RWPE2 (cell line): ENCODE measurements at regions not wholly inside any gene's neighbourhood (a gene's known extent, or its start where the extent isn't known, plus 50 kb on each side); places are given as distances from the start of the nearest gene placed in this dataset.

Experiments
- ATAC-seq: fragments of 200-7000 bp; cut with Tn5 transposase; 3 replicates; pipeline ENCODE4 v1.9.1; 2021; ENCODE audit warnings: low read depth
- DNase-seq: peaks from one replicate; pipeline ENCODE4 v3.0.0-alpha.2; 2020; ENCODE audit warnings: low spot score
- H3K27ac ChIP-seq: fragments of 450-650 bp; 2 replicates; pipeline ENCODE4 v1.5.1; 2017; ENCODE audit warnings: mild to moderate bottlenecking; ENCODE audit not compliant: poor library complexity, severe bottlenecking
- H3K27me3 ChIP-seq: fragments of 250-450 bp; sonication (Bioruptor Pico); 2 replicates; pipeline ENCODE4 v1.5.1; 2021; ENCODE audit warnings: mild to moderate bottlenecking, moderate library complexity; ENCODE audit not compliant: insufficient read depth, poor library complexity, severe bottlenecking
- H3K36me3 ChIP-seq: fragments of 250-450 bp; sonication (Bioruptor Pico); 2 replicates; pipeline ENCODE4 v1.5.1; 2020; ENCODE audit warnings: low read depth, mild to moderate bottlenecking, moderate library complexity
- H3K4me1 ChIP-seq: fragments of 250-450 bp; sonication (Bioruptor Pico); 2 replicates; pipeline ENCODE4 v1.5.1; 2021; ENCODE audit warnings: mild to moderate bottlenecking, moderate library complexity; ENCODE audit not compliant: insufficient read depth, poor library complexity, severe bottlenecking
- H3K4me3 ChIP-seq: fragments of 250-450 bp; sonication (Bioruptor Pico); 2 replicates; pipeline ENCODE4 v1.5.1; 2021; ENCODE audit warnings: mild to moderate bottlenecking, moderate library complexity; ENCODE audit not compliant: severe bottlenecking
- H3K9me3 ChIP-seq: fragments of 250-450 bp; sonication (Bioruptor Pico); 2 replicates; pipeline ENCODE4 v1.5.1; 2021; ENCODE audit warnings: mild to moderate bottlenecking, moderate library complexity; ENCODE audit not compliant: severe bottlenecking
- TF ChIP-seq, protein P1 (sequence below): fragments of 450-650 bp; IDR thresholded peaks from one replicate; pipeline ENCODE4 v1.5.1; 2017; ENCODE audit warnings: mild to moderate bottlenecking, moderate library complexity; ENCODE audit not compliant: poor library complexity, severe bottlenecking

DNA sequence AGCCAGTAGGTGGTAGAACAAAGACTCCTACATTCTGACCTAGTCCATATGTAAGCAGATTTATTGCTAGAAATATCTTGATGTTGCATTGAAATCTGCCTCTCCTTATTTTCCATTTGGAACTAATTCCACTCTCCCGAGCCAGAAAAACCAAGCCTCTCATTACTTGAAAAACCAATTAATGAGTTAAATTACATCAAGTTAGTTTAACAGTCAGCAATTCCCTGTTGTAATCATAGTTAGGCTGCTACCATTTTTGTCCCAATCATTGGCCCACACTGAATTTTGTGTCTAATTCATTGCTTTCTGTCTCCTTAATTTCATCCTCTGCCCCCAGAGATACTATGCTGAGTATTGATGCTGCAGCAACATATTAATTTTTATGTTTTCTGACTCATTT is 168.3 kb upstream of the TNP1 start:
- ATAC-seq = no peak
- no peaks in the 10 kb centered on the region for H3K36me3 ChIP-seq
- no peak overlapping the region for H3K27ac ChIP-seq
- H3K9me3 ChIP-seq = no peaks in the 10 kb centered on the region
- no peak for DNase-seq
- H3K27me3 ChIP-seq = no peaks in the 10 kb centered on the region
- TF ChIP-seq, protein P1, sequence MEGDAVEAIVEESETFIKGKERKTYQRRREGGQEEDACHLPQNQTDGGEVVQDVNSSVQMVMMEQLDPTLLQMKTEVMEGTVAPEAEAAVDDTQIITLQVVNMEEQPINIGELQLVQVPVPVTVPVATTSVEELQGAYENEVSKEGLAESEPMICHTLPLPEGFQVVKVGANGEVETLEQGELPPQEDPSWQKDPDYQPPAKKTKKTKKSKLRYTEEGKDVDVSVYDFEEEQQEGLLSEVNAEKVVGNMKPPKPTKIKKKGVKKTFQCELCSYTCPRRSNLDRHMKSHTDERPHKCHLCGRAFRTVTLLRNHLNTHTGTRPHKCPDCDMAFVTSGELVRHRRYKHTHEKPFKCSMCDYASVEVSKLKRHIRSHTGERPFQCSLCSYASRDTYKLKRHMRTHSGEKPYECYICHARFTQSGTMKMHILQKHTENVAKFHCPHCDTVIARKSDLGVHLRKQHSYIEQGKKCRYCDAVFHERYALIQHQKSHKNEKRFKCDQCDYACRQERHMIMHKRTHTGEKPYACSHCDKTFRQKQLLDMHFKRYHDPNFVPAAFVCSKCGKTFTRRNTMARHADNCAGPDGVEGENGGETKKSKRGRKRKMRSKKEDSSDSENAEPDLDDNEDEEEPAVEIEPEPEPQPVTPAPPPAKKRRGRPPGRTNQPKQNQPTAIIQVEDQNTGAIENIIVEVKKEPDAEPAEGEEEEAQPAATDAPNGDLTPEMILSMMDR = no peak
- H3K4me3 ChIP-seq = no peak overlapping the region
- no peaks in the 10 kb centered on the region for H3K4me1 ChIP-seq

DNA sequence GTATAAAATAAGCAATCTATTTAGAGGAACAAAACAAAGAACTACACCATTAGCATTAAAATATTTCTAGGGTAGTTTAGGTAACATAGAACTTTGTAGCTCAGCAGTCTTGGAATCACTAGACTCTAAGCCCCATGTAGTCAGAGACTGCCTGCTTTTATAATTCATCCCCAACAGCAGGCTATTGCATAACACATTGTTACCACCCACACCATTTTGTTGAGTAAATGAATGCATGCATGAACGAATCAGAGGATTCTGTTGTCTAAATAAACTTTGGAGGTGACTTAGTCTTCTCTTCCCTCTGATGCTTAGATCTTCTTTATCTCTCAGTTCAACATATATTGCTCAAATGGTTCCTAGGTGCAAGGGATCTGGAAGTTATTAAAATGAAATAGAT is 167.6 kb upstream of the TNP1 start:
- no peak for ATAC-seq
- Histone ChIP-seq H3K9me3 (no peaks in the 10 kb centered on the region), H3K4me3 (no peak overlapping the region), H3K27ac (no peak overlapping the region), H3K27me3 (no peaks in the 10 kb centered on the region), H3K36me3 (no peaks in the 10 kb centered on the region), H3K4me1 (no peaks in the 10 kb centered on the region)
- TF ChIP-seq, protein P1 = no peak
- DNase-seq = no peak

DNA sequence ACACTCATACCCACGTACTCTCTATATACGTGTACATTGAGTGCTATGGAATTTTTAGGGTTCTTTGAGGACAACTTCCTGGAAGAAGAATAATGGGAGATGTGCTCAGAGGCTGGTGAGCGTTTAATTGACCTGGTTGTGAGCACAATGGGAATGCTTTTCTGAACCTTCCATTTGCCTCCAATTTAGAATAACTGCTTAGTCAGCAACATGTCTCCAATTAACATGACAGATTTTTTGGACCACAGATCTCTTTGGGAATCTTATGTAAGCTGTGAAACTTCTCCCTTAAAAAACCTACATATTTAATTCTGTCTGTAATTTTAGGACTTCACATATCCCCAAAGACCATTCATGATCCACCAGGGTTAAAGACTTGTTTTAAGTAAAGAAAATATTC is 166.7 kb upstream of the TNP1 start:
- H3K27me3 ChIP-seq = no peaks in the 10 kb centered on the region

DNA sequence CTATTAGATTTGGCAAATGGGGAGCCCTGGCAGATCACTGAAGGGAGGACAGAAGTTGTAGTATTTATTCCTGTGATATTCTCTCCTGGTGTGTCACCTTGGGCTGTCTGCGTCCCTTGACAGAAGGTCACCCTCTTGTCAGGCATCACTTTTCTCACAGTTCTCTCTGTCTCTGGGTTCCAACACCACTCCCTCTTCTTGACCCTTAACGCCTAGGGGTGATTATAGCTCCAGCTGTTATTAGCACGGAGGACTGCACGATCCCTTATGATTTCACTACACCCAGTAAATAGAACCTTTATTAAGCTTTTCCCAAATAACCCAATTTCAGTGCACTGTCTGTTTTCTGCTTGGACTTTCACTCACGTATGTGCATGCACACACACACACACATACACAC is 166.3 kb upstream of the TNP1 start:
- H3K27me3 ChIP-seq = no peaks in the 10 kb centered on the region
- H3K9me3 ChIP-seq = no peaks in the 10 kb centered on the region
- no peak overlapping the region for H3K27ac ChIP-seq
- no peak for ATAC-seq
- TF ChIP-seq, protein P1 = no peak
- no peaks in the 10 kb centered on the region for H3K4me1 ChIP-seq
- no peak for DNase-seq
- H3K4me3 ChIP-seq = no peak overlapping the region
- H3K36me3 ChIP-seq = no peaks in the 10 kb centered on the region

More for the DNA sequence above, 166.7 kb upstream of the TNP1 start:
- ATAC-seq (no peak), DNase-seq (no peak)
- Histone ChIP-seq H3K4me1 (no peaks in the 10 kb centered on the region), H3K27ac (no peak overlapping the region), H3K36me3 (no peaks in the 10 kb centered on the region), H3K4me3 (no peak overlapping the region), H3K9me3 (no peaks in the 10 kb centered on the region)
- TF ChIP-seq, protein P1 = no peak

DNA sequence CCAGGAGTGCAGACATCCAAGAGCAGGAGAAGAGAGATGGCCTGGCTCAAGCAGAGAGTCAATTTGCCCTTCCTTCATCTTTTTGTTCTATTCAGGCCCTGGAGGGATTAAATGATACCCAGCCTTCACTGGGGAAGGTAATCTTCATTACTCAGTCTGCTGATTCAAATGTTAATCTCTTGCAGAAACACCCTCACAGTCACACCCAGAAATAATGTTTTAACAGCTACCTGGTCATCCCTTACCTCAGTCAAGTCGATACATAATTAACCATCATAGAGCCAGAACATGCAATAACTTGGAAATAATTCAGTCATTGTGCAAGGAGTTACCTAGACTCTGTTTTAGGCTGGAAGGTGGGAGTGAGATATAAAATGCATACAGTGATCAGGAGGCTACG is 163.7 kb upstream of the TNP1 start:
- H3K27me3 ChIP-seq = no peaks in the 10 kb centered on the region
- DNase-seq (no peak), ATAC-seq (no peak)
- H3K4me1 ChIP-seq = no peaks in the 10 kb centered on the region
- TF ChIP-seq, protein P1 = no peak
- no peaks in the 10 kb centered on the region for H3K9me3 ChIP-seq
- H3K4me3 ChIP-seq = no peak overlapping the region
- H3K27ac ChIP-seq = no peak overlapping the region
- no peaks in the 10 kb centered on the region for H3K36me3 ChIP-seq
